SK-N-SH treated with all-trans-retinoic acid at 6 μM for 48 hours (cell line): ENCODE measurements at regions not wholly inside any gene's neighbourhood (a gene's known extent, or its start where the extent isn't known, plus 50 kb on each side); places are given as distances from the start of the nearest gene placed in this dataset.

Source experiments
- ATAC-seq: fragments of 200-7000 bp; cut with Tn5 transposase; 3 replicates; pipeline ENCODE4 v1.9.1; 2020; ENCODE audit warnings: mild to moderate bottlenecking, moderate library complexity
- ARNTL ChIP-seq: fragments of 450-650 bp; formaldehyde crosslinking; IDR thresholded peaks from 2 replicates; pipeline ENCODE4 v1.5.0; 2020; ENCODE audit warnings: low read depth, mild to moderate bottlenecking, moderate library complexity, borderline replicate concordance
- CSDC2 ChIP-seq: fragments of 250-450 bp; sonication (Bioruptor Pico); IDR thresholded peaks from 2 replicates; pipeline ENCODE4 v1.5.0; 2020; ENCODE audit warnings: mild to moderate bottlenecking, moderate library complexity
- CSRNP3 ChIP-seq: fragments of 250-450 bp; sonication (Bioruptor Pico); IDR thresholded peaks from 2 replicates; pipeline ENCODE4 v1.5.1; 2021; ENCODE audit warnings: mild to moderate bottlenecking, moderate library complexity
- ESRRG ChIP-seq: fragments of 250-450 bp; sonication (Bioruptor Pico); IDR thresholded peaks from 2 replicates; pipeline ENCODE4 v1.6.1; 2021; ENCODE audit warnings: mild to moderate bottlenecking
- GLIS3 ChIP-seq: fragments of 250-450 bp; sonication (Bioruptor Pico); IDR thresholded peaks from 2 replicates; pipeline ENCODE4 v1.5.0; 2020; ENCODE audit warnings: mild to moderate bottlenecking, moderate library complexity
- ISL1 ChIP-seq: fragments of 250-450 bp; sonication (Bioruptor Pico); IDR thresholded peaks from 2 replicates; pipeline ENCODE4 v2.1.2; 2022; ENCODE audit warnings: mild to moderate bottlenecking, moderate library complexity
- OSR1 ChIP-seq: fragments of 250-450 bp; sonication (Bioruptor Pico); IDR thresholded peaks from 2 replicates; pipeline ENCODE4 v1.8.0; 2022; ENCODE audit warnings: moderate library complexity, mild to moderate bottlenecking, inconsistent platforms
- RARB ChIP-seq: fragments of 250-450 bp; sonication (Bioruptor Pico); IDR thresholded peaks from 2 replicates; pipeline ENCODE4 v1.8.0; 2021; ENCODE audit warnings: mild to moderate bottlenecking, moderate library complexity
- SNAI2 ChIP-seq: fragments of 250-450 bp; sonication (Bioruptor Pico); IDR thresholded peaks from 2 replicates; pipeline ENCODE4 v1.5.0; 2020; ENCODE audit warnings: mild to moderate bottlenecking, moderate library complexity
- TCF4 ChIP-seq: fragments of 250-450 bp; sonication (Bioruptor Pico); IDR thresholded peaks from 2 replicates; pipeline ENCODE4 v1.8.0; 2021; ENCODE audit warnings: mild to moderate bottlenecking, moderate library complexity, borderline replicate concordance
- TOX ChIP-seq: fragments of 250-450 bp; sonication (Bioruptor Pico); IDR thresholded peaks from 2 replicates; pipeline ENCODE4 v1.8.0; 2021; ENCODE audit warnings: mild to moderate bottlenecking, moderate library complexity, borderline replicate concordance
- ZC3H10 ChIP-seq: fragments of 250-450 bp; sonication (Bioruptor Pico); IDR thresholded peaks from 2 replicates; pipeline ENCODE4 v1.5.1; 2021; ENCODE audit warnings: mild to moderate bottlenecking, moderate library complexity
- ZFP30 ChIP-seq: fragments of 450-650 bp; formaldehyde crosslinking; IDR thresholded peaks from 2 replicates; pipeline ENCODE4 v1.5.0; 2022; ENCODE audit warnings: mild to moderate bottlenecking, moderate library complexity
- ZNF565 ChIP-seq: fragments of 450-650 bp; formaldehyde crosslinking; conservative IDR thresholded peaks from 2 replicates; pipeline ENCODE4 v1.5.0; 2020; ENCODE audit warnings: low read depth, mild to moderate bottlenecking, moderate library complexity
- ZNF70 ChIP-seq: fragments of 450-650 bp; formaldehyde crosslinking; IDR thresholded peaks from 2 replicates; pipeline ENCODE4 v1.5.0; 2020; ENCODE audit warnings: mild to moderate bottlenecking, moderate library complexity
- ZNF8 ChIP-seq: fragments of 450-650 bp; formaldehyde crosslinking; IDR thresholded peaks from 2 replicates; pipeline ENCODE4 v1.5.0; 2020; ENCODE audit warnings: mild to moderate bottlenecking, moderate library complexity
- TF ChIP-seq, protein P1 (sequence below): fragments of 250-450 bp; sonication (Bioruptor Pico); IDR thresholded peaks from 2 replicates; pipeline ENCODE4 v1.8.0; 2021; ENCODE audit warnings: low read depth, mild to moderate bottlenecking, moderate library complexity, borderline replicate concordance
- TF ChIP-seq, protein P2 (sequence below): fragments of 250-450 bp; sonication (Bioruptor Pico); IDR thresholded peaks from 2 replicates; pipeline ENCODE4 v1.5.1; 2020; ENCODE audit warnings: low read depth, mild to moderate bottlenecking, moderate library complexity
- TF ChIP-seq, protein P3 (sequence below): fragments of 250-450 bp; sonication (Bioruptor Pico); IDR thresholded peaks from 2 replicates; pipeline ENCODE4 v1.5.0; 2020; ENCODE audit warnings: mild to moderate bottlenecking, moderate library complexity
- TF ChIP-seq, protein P4 (sequence below): fragments of 250-450 bp; sonication (Bioruptor Pico); IDR thresholded peaks from 2 replicates; pipeline ENCODE4 v1.8.0; 2020; ENCODE audit warnings: mild to moderate bottlenecking, moderate library complexity, borderline replicate concordance

DNA sequence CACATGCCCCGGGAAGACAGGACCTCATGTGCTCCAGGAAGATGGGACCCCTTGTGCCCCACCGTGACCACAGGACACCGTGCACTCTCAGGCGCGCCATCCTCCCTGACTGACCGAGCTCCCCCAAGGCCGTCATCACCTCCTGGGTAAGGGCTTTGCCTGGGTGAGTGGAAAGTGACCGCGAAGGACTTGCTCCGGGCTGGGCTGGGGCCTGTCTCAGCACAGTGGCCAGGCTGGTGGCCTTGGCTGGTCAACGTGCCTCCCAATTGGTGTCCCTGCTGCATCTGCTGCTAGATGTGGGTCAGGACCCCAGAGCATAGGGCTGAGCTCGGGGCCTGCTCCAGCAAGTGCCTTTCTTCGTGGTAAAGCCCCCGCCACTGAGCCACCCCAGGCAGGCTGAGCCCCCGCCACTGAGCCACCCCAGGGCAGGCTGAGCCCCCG is 69.7 kb upstream of the CTDP1 start:
- no peak for ATAC-seq
- TF ChIP-seq GLIS3 (CRISPR knock-in tag) (no peak), ISL1 (CRISPR knock-in tag) (no peak), OSR1 (CRISPR knock-in tag) (no peak), TOX (no peak), RARB (CRISPR knock-in tag) (no peak), ZFP30 (no peak), CSDC2 (CRISPR knock-in tag) (no peak), ARNTL (no peak), ESRRG (CRISPR knock-in tag) (no peak), ZNF565 (CRISPR knock-in tag) (no peak), CSRNP3 (no peak), ZC3H10 (CRISPR knock-in tag) (no peak), ZNF70 (CRISPR knock-in tag) (no peak), ZNF8 (CRISPR knock-in tag) (no peak), TCF4 (CRISPR knock-in tag) (no peak)
- TF ChIP-seq, protein P1, sequence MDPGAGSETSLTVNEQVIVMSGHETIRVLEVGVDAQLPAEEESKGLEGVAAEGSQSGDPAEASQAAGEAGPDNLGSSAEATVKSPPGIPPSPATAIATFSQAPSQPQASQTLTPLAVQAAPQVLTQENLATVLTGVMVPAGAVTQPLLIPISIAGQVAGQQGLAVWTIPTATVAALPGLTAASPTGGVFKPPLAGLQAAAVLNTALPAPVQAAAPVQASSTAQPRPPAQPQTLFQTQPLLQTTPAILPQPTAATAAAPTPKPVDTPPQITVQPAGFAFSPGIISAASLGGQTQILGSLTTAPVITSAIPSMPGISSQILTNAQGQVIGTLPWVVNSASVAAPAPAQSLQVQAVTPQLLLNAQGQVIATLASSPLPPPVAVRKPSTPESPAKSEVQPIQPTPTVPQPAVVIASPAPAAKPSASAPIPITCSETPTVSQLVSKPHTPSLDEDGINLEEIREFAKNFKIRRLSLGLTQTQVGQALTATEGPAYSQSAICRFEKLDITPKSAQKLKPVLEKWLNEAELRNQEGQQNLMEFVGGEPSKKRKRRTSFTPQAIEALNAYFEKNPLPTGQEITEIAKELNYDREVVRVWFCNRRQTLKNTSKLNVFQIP (CRISPR knock-in tag): no peak
- TF ChIP-seq, protein P2, sequence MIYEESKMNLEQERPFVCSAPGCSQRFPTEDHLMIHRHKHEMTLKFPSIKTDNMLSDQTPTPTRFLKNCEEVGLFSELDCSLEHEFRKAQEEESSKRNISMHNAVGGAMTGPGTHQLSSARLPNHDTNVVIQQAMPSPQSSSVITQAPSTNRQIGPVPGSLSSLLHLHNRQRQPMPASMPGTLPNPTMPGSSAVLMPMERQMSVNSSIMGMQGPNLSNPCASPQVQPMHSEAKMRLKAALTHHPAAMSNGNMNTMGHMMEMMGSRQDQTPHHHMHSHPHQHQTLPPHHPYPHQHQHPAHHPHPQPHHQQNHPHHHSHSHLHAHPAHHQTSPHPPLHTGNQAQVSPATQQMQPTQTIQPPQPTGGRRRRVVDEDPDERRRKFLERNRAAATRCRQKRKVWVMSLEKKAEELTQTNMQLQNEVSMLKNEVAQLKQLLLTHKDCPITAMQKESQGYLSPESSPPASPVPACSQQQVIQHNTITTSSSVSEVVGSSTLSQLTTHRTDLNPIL (CRISPR knock-in tag): no peak
- TF ChIP-seq, protein P3, sequence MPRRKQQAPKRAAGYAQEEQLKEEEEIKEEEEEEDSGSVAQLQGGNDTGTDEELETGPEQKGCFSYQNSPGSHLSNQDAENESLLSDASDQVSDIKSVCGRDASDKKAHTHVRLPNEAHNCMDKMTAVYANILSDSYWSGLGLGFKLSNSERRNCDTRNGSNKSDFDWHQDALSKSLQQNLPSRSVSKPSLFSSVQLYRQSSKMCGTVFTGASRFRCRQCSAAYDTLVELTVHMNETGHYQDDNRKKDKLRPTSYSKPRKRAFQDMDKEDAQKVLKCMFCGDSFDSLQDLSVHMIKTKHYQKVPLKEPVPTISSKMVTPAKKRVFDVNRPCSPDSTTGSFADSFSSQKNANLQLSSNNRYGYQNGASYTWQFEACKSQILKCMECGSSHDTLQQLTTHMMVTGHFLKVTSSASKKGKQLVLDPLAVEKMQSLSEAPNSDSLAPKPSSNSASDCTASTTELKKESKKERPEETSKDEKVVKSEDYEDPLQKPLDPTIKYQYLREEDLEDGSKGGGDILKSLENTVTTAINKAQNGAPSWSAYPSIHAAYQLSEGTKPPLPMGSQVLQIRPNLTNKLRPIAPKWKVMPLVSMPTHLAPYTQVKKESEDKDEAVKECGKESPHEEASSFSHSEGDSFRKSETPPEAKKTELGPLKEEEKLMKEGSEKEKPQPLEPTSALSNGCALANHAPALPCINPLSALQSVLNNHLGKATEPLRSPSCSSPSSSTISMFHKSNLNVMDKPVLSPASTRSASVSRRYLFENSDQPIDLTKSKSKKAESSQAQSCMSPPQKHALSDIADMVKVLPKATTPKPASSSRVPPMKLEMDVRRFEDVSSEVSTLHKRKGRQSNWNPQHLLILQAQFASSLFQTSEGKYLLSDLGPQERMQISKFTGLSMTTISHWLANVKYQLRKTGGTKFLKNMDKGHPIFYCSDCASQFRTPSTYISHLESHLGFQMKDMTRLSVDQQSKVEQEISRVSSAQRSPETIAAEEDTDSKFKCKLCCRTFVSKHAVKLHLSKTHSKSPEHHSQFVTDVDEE (CRISPR knock-in tag): no peak
- TF ChIP-seq, protein P4, sequence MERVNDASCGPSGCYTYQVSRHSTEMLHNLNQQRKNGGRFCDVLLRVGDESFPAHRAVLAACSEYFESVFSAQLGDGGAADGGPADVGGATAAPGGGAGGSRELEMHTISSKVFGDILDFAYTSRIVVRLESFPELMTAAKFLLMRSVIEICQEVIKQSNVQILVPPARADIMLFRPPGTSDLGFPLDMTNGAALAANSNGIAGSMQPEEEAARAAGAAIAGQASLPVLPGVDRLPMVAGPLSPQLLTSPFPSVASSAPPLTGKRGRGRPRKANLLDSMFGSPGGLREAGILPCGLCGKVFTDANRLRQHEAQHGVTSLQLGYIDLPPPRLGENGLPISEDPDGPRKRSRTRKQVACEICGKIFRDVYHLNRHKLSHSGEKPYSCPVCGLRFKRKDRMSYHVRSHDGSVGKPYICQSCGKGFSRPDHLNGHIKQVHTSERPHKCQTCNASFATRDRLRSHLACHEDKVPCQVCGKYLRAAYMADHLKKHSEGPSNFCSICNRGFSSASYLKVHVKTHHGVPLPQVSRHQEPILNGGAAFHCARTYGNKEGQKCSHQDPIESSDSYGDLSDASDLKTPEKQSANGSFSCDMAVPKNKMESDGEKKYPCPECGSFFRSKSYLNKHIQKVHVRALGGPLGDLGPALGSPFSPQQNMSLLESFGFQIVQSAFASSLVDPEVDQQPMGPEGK (CRISPR knock-in tag): no peak

- TF ChIP-seq ZNF70 (CRISPR knock-in tag): no peak
- no peak for TF ChIP-seq ISL1 (CRISPR knock-in tag)
- TF ChIP-seq SNAI2 (CRISPR knock-in tag): no peak
- TF ChIP-seq TCF4 (CRISPR knock-in tag): no peak
- TF ChIP-seq, protein P3 (CRISPR knock-in tag): no peak
- no peak for TF ChIP-seq OSR1 (CRISPR knock-in tag)
- TF ChIP-seq ZFP30: no peak
- TF ChIP-seq, all 23 proteins: peak for 0
- ATAC-seq: no peak
These were observed 69.1 kb upstream of the CTDP1 start for GRCh38 chr18:79610461-79611039.
